H1 (cell line): ENCODE measurements at regions not wholly inside any gene's neighbourhood (a gene's known extent, or its start where the extent isn't known, plus 50 kb on each side); places are given as distances from the start of the nearest gene placed in this dataset.

ENCODE experiments used
- CHD7 ChIP-seq: fragments of 300-600 bp; sonication (generic); IDR thresholded peaks from 2 replicates; pipeline ENCODE4 v1.7.1; 2012; ENCODE audit warnings: low read length, moderate library complexity, mild to moderate bottlenecking, inconsistent platforms; ENCODE audit not compliant: insufficient replicate concordance
- GABPA ChIP-seq: IDR thresholded peaks from 2 replicates; pipeline ENCODE4 v1.6.1; 2011; ENCODE audit warnings: mild to moderate bottlenecking, low read length, moderate library complexity, borderline replicate concordance; ENCODE audit not compliant: insufficient read depth
- GTF2F1 ChIP-seq: IDR thresholded peaks from 2 replicates; pipeline ENCODE4 v1.6.1; 2012; ENCODE audit warnings: low read depth, low read length, improper control_type of control experiment, borderline replicate concordance
- NRF1 ChIP-seq: IDR thresholded peaks from 2 replicates; pipeline ENCODE4 v1.6.1; 2011; ENCODE audit warnings: mild to moderate bottlenecking, low read depth, low read length, improper control_type of control experiment
- POLR2A ChIP-seq, 2 experiments: IDR thresholded peaks; 1 replicate in 1 of 2; 2 replicates in 1 of 2; pipeline ENCODE4 v1.6.1; 2011; ENCODE audit warnings: low read depth in 2 of 2, low read length in 2 of 2, mild to moderate bottlenecking in 2 of 2; ENCODE audit errors: control extremely low read depth in 1 of 2
- POLR2AphosphoS5 ChIP-seq: IDR thresholded peaks from 2 replicates; pipeline ENCODE4 v1.6.1; 2011; ENCODE audit warnings: low read depth, low read length
- RNF2 ChIP-seq: fragments of 200-900, 300-1000 bp; sonication (generic); IDR thresholded peaks from 2 replicates; pipeline ENCODE4 v1.7.1; 2016; ENCODE audit warnings: borderline replicate concordance, low read depth, mild to moderate bottlenecking, antibody characterized with exemption, low read length; ENCODE audit not compliant: poor library complexity, severe bottlenecking; ENCODE audit errors: missing control alignments
- SP4 ChIP-seq: IDR thresholded peaks from 2 replicates; pipeline ENCODE4 v1.6.1; 2012; ENCODE audit warnings: low read length, inconsistent platforms
- USF2 ChIP-seq: IDR thresholded peaks from 2 replicates; pipeline ENCODE4 v1.6.1; 2011; ENCODE audit warnings: low read length, improper control_type of control experiment

- TF ChIP-seq CHD7 (no peak), SP4 (no peak), GTF2F1 (no peak), POLR2AphosphoS5 (no peak), GABPA (no peak), NRF1 (no peak), POLR2A (IDR thresholded peaks at IDR 0.05; ENCODE audit: control extremely low read depth in 1 of 2, low read depth in 2 of 2, low read length in 2 of 2) (no peak), USF2 (no peak), RNF2 (no peak)
Observed at GRCh38 chr22:48528221-48528915, 1299.3 kb downstream of the BRD1 start (continued).
